ENCODE measurements at regions not wholly inside any gene's neighbourhood (a gene's known extent, or its start where the extent isn't known, plus 50 kb on each side); places are given as distances from the start of the nearest gene placed in this dataset.
A peak's percentile ranks its signal among the peaks of the same experiment; 100 is the strongest.

DNA sequence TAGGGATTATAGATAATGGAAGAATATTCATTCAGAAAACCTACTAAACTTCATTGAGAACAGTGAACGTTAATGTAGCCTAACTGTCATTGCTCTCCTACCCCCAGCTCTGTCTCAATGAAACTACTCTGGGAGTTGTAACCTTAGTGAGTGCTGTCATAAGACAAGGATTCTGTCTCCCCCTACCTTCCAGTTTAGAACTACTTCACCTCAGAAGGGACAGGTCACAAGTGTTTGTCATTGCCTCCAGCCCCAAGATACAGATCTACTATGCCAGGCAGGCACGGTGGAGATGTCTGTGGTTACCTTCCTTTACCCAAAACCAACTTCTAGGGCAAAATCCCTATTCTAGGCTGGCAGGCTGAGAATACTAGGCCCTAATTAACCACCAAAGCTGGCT is 833.1 kb upstream of the SEL1L start:
- Histone ChIP-seq H3K79me2 (no peaks in the 10 kb centered on the region), H2AFZ (no peak overlapping the region), H3K27ac (no peak overlapping the region), H3K9me2 (replicated peaks; ENCODE audit: insufficient read depth) (no peaks in the 10 kb centered on the region), H3K4me1 (ENCODE audit: insufficient read depth) (no peaks in the 10 kb centered on the region), H3K36me3 (replicated peaks; ENCODE audit: insufficient read depth, low read depth) (no peaks in the 10 kb centered on the region), H4K20me1 (ENCODE audit: insufficient read depth, poor library complexity, severe bottlenecking) (no peaks in the 10 kb centered on the region), H3K4me2 (no peak overlapping the region), H3K9me3 (ENCODE audit: low read depth) (no peaks in the 10 kb centered on the region), H3K27me3 (no peaks in the 10 kb centered on the region), H3K4me3 (no peak overlapping the region)
- WGBS (ENCODE audit: low lambda C conversion rate, missing lambda C conversion rate): 53% methylated on average over 2 of the region's 2 CpGs
- TF ChIP-seq EZH2 (IDR thresholded peaks at IDR 0.05; ENCODE audit: borderline replicate concordance): no peak
- TF ChIP-seq, protein P1, sequence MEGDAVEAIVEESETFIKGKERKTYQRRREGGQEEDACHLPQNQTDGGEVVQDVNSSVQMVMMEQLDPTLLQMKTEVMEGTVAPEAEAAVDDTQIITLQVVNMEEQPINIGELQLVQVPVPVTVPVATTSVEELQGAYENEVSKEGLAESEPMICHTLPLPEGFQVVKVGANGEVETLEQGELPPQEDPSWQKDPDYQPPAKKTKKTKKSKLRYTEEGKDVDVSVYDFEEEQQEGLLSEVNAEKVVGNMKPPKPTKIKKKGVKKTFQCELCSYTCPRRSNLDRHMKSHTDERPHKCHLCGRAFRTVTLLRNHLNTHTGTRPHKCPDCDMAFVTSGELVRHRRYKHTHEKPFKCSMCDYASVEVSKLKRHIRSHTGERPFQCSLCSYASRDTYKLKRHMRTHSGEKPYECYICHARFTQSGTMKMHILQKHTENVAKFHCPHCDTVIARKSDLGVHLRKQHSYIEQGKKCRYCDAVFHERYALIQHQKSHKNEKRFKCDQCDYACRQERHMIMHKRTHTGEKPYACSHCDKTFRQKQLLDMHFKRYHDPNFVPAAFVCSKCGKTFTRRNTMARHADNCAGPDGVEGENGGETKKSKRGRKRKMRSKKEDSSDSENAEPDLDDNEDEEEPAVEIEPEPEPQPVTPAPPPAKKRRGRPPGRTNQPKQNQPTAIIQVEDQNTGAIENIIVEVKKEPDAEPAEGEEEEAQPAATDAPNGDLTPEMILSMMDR (IDR thresholded peaks at IDR 0.05; ENCODE audit: poor library complexity): peak; percentile 13
- peak; percentile 13 for DNase-seq (ENCODE audit: low spot score)

DNA sequence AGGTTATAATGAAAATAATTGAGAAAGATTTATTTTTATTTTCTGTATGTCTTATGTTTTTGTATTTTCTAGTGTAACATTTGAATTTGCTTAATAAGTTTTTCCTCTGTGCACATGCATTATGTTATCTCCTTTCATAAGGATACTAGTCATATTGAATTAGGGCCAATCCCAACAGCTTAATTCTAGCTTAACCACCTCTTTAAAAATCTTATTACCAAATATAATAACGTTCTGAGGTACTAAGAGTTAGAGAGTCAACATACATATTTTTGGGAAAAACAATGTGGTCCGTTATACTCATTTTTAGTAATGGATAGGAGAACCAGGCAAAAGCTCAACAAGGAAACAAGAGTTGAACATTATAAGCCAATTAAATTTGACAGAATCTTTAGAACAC is 845.6 kb upstream of the SEL1L start:
- H3K36me3 ChIP-seq (replicated peaks; ENCODE audit: insufficient read depth, low read depth): no peaks in the 10 kb centered on the region
- TF ChIP-seq EZH2 (IDR thresholded peaks at IDR 0.05; ENCODE audit: borderline replicate concordance) (no peak), EZH2phosphoT487 (IDR thresholded peaks at IDR 0.05; ENCODE audit: low read depth, severe bottlenecking, unreplicated experiment) (no peak)
- TF ChIP-seq, protein P1 (IDR thresholded peaks at IDR 0.05; ENCODE audit: poor library complexity): no peak
- H3K4me3 ChIP-seq: no peak overlapping the region
- H2AFZ ChIP-seq: no peak overlapping the region
- H3K9me2 ChIP-seq (replicated peaks; ENCODE audit: insufficient read depth): no peaks in the 10 kb centered on the region
- 86% methylated on average over 2 of the region's 2 CpGs for WGBS (ENCODE audit: low lambda C conversion rate, missing lambda C conversion rate)
- no peaks in the 10 kb centered on the region for H3K4me1 ChIP-seq (ENCODE audit: insufficient read depth)
- DNase-seq (ENCODE audit: low spot score): no peak
- no peaks in the 10 kb centered on the region for H3K27me3 ChIP-seq
- no peak overlapping the region for H3K4me2 ChIP-seq
- no peak overlapping the region for H3K27ac ChIP-seq
- no peaks in the 10 kb centered on the region for H3K79me2 ChIP-seq
- H4K20me1 ChIP-seq (ENCODE audit: insufficient read depth, poor library complexity, severe bottlenecking): no peaks in the 10 kb centered on the region
- no peaks in the 10 kb centered on the region for H3K9me3 ChIP-seq (ENCODE audit: low read depth)

DNA sequence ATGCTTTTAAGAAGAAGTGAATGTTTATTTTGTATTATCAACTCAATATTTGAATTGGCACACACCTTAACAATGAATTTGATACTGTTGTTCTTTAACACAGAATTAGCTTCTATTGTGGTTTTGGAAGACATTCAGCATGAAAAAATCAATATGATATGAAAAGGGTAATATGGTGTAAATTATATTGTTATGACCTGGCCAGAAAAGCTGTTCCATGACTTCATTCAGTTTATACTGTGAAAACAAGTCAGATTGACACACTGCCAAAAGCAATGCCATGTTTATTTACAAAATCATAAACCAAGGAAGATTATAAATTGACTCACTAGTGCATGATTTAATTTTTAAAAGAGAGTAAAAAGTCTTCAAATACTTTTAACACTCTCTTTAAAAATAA is 851.4 kb upstream of the SEL1L start:
- no peak for DNase-seq (ENCODE audit: low spot score)
- Histone ChIP-seq H3K9me3 (ENCODE audit: low read depth) (no peaks in the 10 kb centered on the region), H4K20me1 (ENCODE audit: insufficient read depth, poor library complexity, severe bottlenecking) (no peaks in the 10 kb centered on the region), H3K9me2 (replicated peaks; ENCODE audit: insufficient read depth) (no peaks in the 10 kb centered on the region), H2AFZ (no peak overlapping the region), H3K36me3 (replicated peaks; ENCODE audit: insufficient read depth, low read depth) (no peaks in the 10 kb centered on the region), H3K4me2 (no peak overlapping the region), H3K4me1 (ENCODE audit: insufficient read depth) (no peaks in the 10 kb centered on the region), H3K27ac (no peak overlapping the region), H3K4me3 (no peak overlapping the region), H3K27me3 (no peaks in the 10 kb centered on the region), H3K79me2 (no peaks in the 10 kb centered on the region)
- TF ChIP-seq, protein P1 (IDR thresholded peaks at IDR 0.05; ENCODE audit: poor library complexity): no peak
- no peak for TF ChIP-seq EZH2 (IDR thresholded peaks at IDR 0.05; ENCODE audit: borderline replicate concordance)
- TF ChIP-seq EZH2phosphoT487 (IDR thresholded peaks at IDR 0.05; ENCODE audit: low read depth, severe bottlenecking, unreplicated experiment): no peak

DNA sequence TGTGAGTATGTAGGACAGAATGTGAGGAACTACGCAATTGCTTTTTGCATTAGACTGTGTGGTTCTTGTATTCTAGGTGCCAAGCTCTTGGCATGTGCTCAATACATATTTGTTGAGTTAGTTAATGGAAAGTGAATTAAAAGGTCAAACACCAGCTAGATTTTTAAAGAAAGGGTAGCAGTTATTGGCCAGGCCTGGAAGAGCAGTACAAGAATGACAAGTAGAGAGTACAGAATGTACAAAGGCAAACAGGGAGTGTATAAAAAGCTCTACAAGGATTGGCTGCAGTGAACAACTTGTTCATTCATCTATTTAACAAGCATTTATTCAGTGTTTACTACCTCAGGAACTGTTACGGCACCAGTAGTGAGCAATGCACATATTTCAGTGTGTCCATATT is 854.0 kb upstream of the SEL1L start:
- 86% methylated on average over 2 of the region's 2 CpGs for WGBS (ENCODE audit: low lambda C conversion rate, missing lambda C conversion rate)
- no peak overlapping the region for H3K4me2 ChIP-seq
- H3K4me1 ChIP-seq (ENCODE audit: insufficient read depth): no peaks in the 10 kb centered on the region
- no peaks in the 10 kb centered on the region for H4K20me1 ChIP-seq (ENCODE audit: insufficient read depth, poor library complexity, severe bottlenecking)
- no peak overlapping the region for H3K4me3 ChIP-seq
- H3K27ac ChIP-seq: no peak overlapping the region
- H3K27me3 ChIP-seq: no peaks in the 10 kb centered on the region
- H3K9me3 ChIP-seq (ENCODE audit: low read depth): no peaks in the 10 kb centered on the region
- TF ChIP-seq, protein P1 (IDR thresholded peaks at IDR 0.05; ENCODE audit: poor library complexity): no peak
- TF ChIP-seq EZH2phosphoT487 (IDR thresholded peaks at IDR 0.05; ENCODE audit: low read depth, severe bottlenecking, unreplicated experiment) (no peak), EZH2 (IDR thresholded peaks at IDR 0.05; ENCODE audit: borderline replicate concordance) (no peak)
- H3K9me2 ChIP-seq (replicated peaks; ENCODE audit: insufficient read depth): no peaks in the 10 kb centered on the region
- H3K79me2 ChIP-seq: no peaks in the 10 kb centered on the region
- no peak for DNase-seq (ENCODE audit: low spot score)
- no peak overlapping the region for H2AFZ ChIP-seq
- no peaks in the 10 kb centered on the region for H3K36me3 ChIP-seq (replicated peaks; ENCODE audit: insufficient read depth, low read depth)
